HG03064 (cell line): ENCODE measurements at regions not wholly inside any gene's neighbourhood (a gene's known extent, or its start where the extent isn't known, plus 50 kb on each side); places are given as distances from the start of the nearest gene placed in this dataset.

Source experiments
- ATAC-seq: cut with Tn5 transposase; IDR thresholded peaks from one replicate; pipeline ENCODE4 v1.9.1; 2021; ENCODE audit warnings: low read depth; ENCODE audit not compliant: unreplicated experiment

GRCh38 chr13:74695021-74695800 is 561.0 kb upstream of the KLF12 start:
- no peak for ATAC-seq

DNA sequence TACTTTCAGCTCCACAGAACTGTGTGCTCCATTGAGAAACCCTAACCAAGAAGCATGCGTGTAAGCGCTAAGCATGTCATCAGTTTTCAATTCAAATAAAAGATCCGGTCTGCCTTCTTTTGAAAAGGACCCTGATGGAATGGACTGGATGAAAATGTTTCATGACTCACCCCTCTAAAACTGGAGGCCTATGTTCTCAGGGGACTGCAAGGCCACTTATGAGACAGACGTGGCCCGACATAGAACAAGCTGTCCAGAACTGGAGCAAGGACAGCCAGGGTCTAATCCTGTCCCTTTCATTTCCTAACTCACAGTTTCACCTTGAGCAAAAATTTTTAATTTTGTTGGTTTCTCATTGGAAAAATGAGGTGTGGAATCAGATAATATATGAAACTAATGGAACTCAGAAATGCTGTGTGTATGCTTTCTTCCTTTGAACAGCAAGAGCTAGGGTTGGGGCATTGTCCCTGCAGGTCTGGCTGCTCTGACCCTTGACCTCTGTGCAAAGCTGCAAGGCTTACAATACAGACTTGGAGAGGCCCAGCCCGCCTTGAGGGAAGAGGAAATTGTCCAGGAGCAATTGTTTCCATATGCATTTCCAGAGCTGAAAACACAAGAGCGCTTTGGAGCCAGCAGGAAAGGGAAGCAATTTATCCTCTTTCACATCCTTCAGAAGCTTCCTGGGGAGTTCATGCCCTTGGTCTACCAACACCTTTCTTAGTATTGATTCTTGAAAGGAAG is 553.4 kb upstream of the KLF12 start:
- no peak for ATAC-seq

DNA sequence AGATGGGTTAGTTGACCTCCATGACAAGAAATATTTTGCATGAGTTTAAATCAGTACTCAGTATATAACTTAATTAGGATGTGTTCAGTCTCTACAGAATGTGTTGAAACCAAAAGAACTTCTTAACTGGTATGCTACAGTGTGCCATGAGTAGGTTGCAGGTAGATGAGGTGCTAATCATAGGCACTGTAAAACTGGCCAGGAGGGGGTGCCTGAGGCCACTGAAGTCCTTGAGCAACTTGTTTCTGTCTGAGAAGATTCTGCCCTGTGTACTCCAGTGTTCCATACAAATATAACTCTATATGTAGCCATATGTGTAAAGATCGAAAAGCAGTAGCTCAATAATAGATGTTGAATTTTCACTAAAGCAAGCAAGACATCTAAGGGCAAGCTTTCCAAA is 549.2 kb upstream of the KLF12 start:
- no peak for ATAC-seq

DNA sequence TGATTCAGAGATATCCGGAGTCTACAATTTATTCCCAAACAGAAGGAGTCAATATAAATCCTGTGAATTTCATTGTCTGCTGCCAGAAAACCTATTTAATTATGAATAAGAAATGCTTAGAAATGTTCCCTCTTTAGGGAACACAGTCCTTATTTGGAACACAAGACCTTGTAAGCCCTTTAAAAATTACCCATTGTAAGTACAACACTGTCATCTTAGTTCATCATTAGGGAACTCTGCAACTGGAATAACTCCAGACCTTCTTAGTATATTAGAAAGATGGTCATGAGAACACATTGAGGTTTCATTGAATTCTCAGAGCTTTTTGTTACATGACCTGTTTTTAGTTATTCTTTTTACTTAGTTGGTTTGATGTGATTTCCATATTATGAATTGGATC is 548.5 kb upstream of the KLF12 start:
- no peak for ATAC-seq

DNA sequence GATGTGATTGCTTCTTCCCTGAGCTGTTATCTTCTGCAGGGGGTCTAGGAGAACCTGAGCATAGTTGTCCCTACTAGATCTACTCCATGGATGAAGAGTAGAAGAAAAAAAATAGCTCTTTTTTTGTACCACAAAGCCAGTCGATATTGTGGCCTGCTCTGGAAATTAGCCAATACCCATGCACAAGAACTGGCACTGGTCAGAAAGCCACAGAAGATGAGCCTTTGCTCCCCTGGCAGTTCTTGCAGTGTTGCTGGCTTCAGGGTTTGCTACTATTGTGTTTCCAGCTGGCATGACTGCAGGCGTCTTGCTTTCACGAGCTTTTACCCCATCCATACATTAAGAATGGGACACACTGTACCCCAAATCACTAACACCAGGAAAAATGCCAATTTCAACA is 547.7 kb upstream of the KLF12 start:
- no peak for ATAC-seq

- ATAC-seq: no peak
These were observed 544.2 kb upstream of the KLF12 start for GRCh38 chr13:74678308-74678965.

DNA sequence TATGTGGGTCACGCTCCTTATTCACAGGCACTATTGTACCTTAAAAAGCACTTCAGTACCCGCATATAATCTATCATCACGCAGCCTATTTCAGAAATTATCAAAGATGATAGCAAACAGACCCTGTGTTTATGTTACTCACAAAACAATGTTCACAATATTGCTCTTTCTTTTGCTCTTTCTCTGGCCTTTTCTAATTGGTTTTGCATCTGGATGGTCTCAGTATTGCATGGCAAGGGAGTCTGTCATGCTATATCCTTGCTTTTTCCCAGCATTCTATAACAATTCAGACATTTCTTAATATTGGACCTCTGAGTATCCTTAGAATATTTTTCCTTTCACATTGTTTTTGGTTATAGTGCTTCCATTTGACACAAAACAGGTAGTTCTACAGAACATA is 541.8 kb upstream of the KLF12 start:
- ATAC-seq: no peak

- no peak for ATAC-seq
These were observed 541.0 kb upstream of the KLF12 start for GRCh38 chr13:74675182-74675581.

- no peak for ATAC-seq
These were observed 540.5 kb upstream of the KLF12 start for GRCh38 chr13:74674720-74675119.

DNA sequence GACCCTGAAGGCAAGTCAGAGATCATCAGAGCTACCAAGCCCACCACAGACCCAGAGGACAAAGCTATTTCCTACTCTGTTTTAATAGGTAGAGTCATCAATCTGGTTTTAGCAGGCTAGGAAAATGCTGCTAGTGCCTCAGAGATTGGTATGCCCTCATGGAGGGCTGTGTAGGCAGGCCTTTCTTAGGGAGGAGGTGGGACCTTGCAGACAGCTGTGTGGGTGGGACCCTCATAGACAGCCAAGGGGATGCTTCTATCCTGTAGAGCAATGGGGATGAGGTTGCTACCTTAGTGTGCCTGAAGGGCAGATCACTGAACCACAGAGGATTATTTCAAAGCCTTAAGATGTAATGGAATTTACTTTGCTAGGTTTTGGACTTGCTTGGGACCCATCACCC is 534.9 kb upstream of the KLF12 start:
- no peak for ATAC-seq

- ATAC-seq: no peak
These were observed 533.5 kb upstream of the KLF12 start for GRCh38 chr13:74667656-74668203.

GRCh38 chr13:74662905-74663304 is 528.7 kb upstream of the KLF12 start:
- no peak for ATAC-seq

DNA sequence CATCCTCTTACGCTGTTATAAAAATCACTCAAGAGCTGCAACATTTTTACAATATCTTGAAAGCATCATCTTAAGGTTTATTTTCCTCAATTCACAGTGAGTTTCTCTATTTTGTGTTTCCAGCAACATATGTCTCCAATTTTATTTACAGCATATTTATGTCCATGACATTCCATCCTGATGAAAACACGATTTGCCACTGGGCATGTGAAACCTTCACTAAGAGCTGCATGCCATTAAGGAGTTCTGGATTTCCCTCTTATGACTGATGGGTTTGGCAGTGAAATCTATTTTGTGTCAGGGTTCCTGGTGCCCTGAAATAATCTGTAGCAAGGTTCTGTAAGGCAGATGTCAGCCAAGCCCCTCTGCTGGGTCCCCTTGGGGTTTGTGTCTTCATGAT is 527.6 kb upstream of the KLF12 start:
- no peak for ATAC-seq

DNA sequence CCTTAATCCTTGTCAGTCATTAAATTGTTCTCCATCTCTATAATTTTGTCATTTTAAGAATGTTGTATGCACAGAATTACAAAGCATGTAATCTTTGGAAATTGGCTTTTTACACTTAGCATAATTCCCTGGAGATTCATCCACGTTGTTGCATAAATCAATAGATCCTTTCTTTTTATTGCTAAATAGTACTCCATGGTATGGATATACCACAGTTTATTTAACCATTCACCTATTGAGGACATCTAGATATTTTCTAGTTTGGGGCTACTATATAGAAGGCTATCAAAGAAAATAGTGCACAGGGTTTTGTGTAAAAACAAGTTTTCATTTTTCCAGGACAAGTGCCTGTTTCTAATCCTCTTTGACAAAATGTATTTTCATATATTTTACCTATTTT is 523.6 kb upstream of the KLF12 start:
- no peak for ATAC-seq

GRCh38 chr13:74651121-74651520 is 516.9 kb upstream of the KLF12 start:
- ATAC-seq: no peak

GRCh38 chr13:74647991-74648390 is 513.8 kb upstream of the KLF12 start:
- no peak for ATAC-seq

- ATAC-seq: no peak
These were observed 513.0 kb upstream of the KLF12 start for GRCh38 chr13:74647211-74647610.

- no peak for ATAC-seq
These were observed 511.9 kb upstream of the KLF12 start for GRCh38 chr13:74646091-74646490.

- ATAC-seq: no peak
These were observed 511.4 kb upstream of the KLF12 start for GRCh38 chr13:74645586-74645985.

- no peak for ATAC-seq
These were observed 510.0 kb upstream of the KLF12 start for GRCh38 chr13:74644229-74644628.

GRCh38 chr13:74641586-74641985 is 507.4 kb upstream of the KLF12 start:
- no peak for ATAC-seq
